ENCODE measurements at regions not wholly inside any gene's neighbourhood (a gene's known extent, or its start where the extent isn't known, plus 50 kb on each side); places are given as distances from the start of the nearest gene placed in this dataset.

DNA sequence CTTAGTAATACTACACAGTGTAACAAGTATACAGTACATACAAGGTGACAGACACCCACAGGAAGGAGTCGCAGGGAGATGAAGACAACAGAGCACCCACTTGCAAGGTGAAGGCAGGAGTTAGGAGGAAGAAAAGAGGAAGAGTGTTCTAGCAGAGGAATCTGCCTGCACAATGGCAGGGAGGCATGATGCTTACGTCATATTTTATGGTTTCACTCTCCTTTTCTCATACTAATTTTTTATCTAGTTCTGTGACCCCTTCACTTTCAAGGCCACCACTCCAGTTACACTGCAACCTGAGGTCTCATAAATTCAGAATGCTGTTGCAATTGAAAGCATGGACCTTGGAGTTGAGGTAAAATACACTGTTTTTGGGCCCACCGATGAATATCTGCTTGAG is 331.7 kb downstream of the MEIS1 start:
- Histone ChIP-seq H3K4me1 (ENCODE audit: control insufficient read depth, insufficient read depth, low read length) (no peaks in the 10 kb centered on the region), H3K27me3 (ENCODE audit: control insufficient read depth, insufficient read depth, low read length) (no peaks in the 10 kb centered on the region), H3K27ac (ENCODE audit: low read length) (no peak overlapping the region), H3K4me3 (ENCODE audit: low read length) (no peak overlapping the region), H3K36me3 (ENCODE audit: control insufficient read depth, insufficient read depth, low read length) (no peaks in the 10 kb centered on the region), H3K9me3 (ENCODE audit: control insufficient read depth, insufficient read depth, low read length) (no peaks in the 10 kb centered on the region)
- DNase-seq, result no peak
- no peaks in the 10 kb centered on the region for H3K36me3 Mint-ChIP-seq
- ATAC-seq, result no peak
- WGBS (ENCODE audit: insufficient coverage), result 89% methylated on average over 3 of the region's 3 CpGs
- no peak overlapping the region for H3K4me3 Mint-ChIP-seq
- no peaks in the 10 kb centered on the region for H3K27me3 Mint-ChIP-seq (ENCODE audit: low read depth in 2 of 2)
- TF ChIP-seq, protein P1, sequence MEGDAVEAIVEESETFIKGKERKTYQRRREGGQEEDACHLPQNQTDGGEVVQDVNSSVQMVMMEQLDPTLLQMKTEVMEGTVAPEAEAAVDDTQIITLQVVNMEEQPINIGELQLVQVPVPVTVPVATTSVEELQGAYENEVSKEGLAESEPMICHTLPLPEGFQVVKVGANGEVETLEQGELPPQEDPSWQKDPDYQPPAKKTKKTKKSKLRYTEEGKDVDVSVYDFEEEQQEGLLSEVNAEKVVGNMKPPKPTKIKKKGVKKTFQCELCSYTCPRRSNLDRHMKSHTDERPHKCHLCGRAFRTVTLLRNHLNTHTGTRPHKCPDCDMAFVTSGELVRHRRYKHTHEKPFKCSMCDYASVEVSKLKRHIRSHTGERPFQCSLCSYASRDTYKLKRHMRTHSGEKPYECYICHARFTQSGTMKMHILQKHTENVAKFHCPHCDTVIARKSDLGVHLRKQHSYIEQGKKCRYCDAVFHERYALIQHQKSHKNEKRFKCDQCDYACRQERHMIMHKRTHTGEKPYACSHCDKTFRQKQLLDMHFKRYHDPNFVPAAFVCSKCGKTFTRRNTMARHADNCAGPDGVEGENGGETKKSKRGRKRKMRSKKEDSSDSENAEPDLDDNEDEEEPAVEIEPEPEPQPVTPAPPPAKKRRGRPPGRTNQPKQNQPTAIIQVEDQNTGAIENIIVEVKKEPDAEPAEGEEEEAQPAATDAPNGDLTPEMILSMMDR (IDR thresholded peaks at IDR 0.05), result no peak
- no peaks in the 10 kb centered on the region for H3K4me1 Mint-ChIP-seq
- H3K27ac Mint-ChIP-seq, result no peak overlapping the region
- H3K9me3 Mint-ChIP-seq, result peaks cover 0 to 7% of the 10 kb centered on the region in 2 donors
- intact Hi-C loops (cut with micrococcal nuclease), result no loop called here

- intact Hi-C loops (cut with micrococcal nuclease), result no loop called here
- H3K36me3 Mint-ChIP-seq, result no peaks in the 10 kb centered on the region
- 100% methylated on average over 1 of the region's 1 CpG for WGBS (ENCODE audit: insufficient coverage)
- DNase-seq (no peak), ATAC-seq (no peak)
- Histone ChIP-seq H3K36me3 (ENCODE audit: control insufficient read depth, insufficient read depth, low read length) (no peaks in the 10 kb centered on the region), H3K9me3 (ENCODE audit: control insufficient read depth, insufficient read depth, low read length) (no peaks in the 10 kb centered on the region), H3K27ac (ENCODE audit: low read length) (no peak overlapping the region), H3K4me1 (ENCODE audit: control insufficient read depth, insufficient read depth, low read length) (no peaks in the 10 kb centered on the region), H3K27me3 (ENCODE audit: control insufficient read depth, insufficient read depth, low read length) (no peaks in the 10 kb centered on the region), H3K4me3 (ENCODE audit: low read length) (no peak overlapping the region)
- no peaks in the 10 kb centered on the region for H3K27me3 Mint-ChIP-seq (ENCODE audit: low read depth in 2 of 2)
- no peaks in the 10 kb centered on the region for H3K4me1 Mint-ChIP-seq
- no peak overlapping the region for H3K27ac Mint-ChIP-seq
- H3K4me3 Mint-ChIP-seq, result no peak overlapping the region
- TF ChIP-seq, protein P1 (IDR thresholded peaks at IDR 0.05), result no peak
- H3K9me3 Mint-ChIP-seq, result peaks cover 0 to 4% of the 10 kb centered on the region in 2 donors
These were observed 336.5 kb downstream of the MEIS1 start for GRCh38 chr2:66771359-66771976.

DNA sequence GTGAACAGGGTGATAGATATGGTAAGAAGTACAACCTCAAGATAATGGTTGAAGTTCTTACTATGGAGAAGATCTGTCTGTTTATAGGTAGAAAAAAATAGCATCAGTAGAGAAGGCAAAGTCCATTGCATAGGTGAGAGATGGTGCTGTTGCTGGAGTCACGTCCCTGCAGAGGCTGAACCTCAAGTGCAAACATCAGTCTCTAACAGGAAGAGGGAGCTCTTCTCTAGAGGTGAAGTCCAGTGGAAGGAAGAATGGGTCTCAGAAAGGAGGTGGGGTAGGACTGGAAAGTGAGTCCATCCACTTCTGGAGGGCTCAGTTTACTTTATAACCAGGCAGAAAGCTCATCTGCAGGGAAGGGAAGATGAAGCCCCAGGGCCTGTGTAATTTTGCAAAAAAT is 337.7 kb downstream of the MEIS1 start:
- DNase-seq (no peak), ATAC-seq (no peak)
- Mint-ChIP-seq H3K4me3 (no peak overlapping the region), H3K4me1 (no peaks in the 10 kb centered on the region), H3K9me3 (peaks cover 0 to 4% of the 10 kb centered on the region in 2 donors), H3K27me3 (ENCODE audit: low read depth in 2 of 2) (no peaks in the 10 kb centered on the region), H3K36me3 (no peaks in the 10 kb centered on the region), H3K27ac (no peak overlapping the region)
- H3K36me3 ChIP-seq (ENCODE audit: control insufficient read depth, insufficient read depth, low read length), result no peaks in the 10 kb centered on the region
- WGBS (ENCODE audit: insufficient coverage), result 78% methylated on average over 1 of the region's 1 CpG
- TF ChIP-seq, protein P1 (IDR thresholded peaks at IDR 0.05), result no peak
- intact Hi-C loops (cut with micrococcal nuclease), result no loop called here
- no peak overlapping the region for H3K27ac ChIP-seq (ENCODE audit: low read length)
- H3K4me3 ChIP-seq (ENCODE audit: low read length), result no peak overlapping the region
- no peaks in the 10 kb centered on the region for H3K9me3 ChIP-seq (ENCODE audit: control insufficient read depth, insufficient read depth, low read length)
- no peaks in the 10 kb centered on the region for H3K27me3 ChIP-seq (ENCODE audit: control insufficient read depth, insufficient read depth, low read length)
- H3K4me1 ChIP-seq (ENCODE audit: control insufficient read depth, insufficient read depth, low read length), result no peaks in the 10 kb centered on the region

Measured in natural killer cell (primary cell).